H9 (cell line): ENCODE measurements at regions not wholly inside any gene's neighbourhood (a gene's known extent, or its start where the extent isn't known, plus 50 kb on each side); places are given as distances from the start of the nearest gene placed in this dataset.

Source experiments
- DNase-seq: peaks from one replicate; pipeline ENCODE4 v3.0.0-alpha.2; 2017
- H2AFZ ChIP-seq: one replicate; pipeline ENCODE4 v1.6.1; 2013; ENCODE audit warnings: mild to moderate bottlenecking, low read length, control low read depth, moderate library complexity
- H2AK5ac ChIP-seq: 2 replicates; pipeline ENCODE4 v1.6.1; 2013; ENCODE audit warnings: low read length, control low read depth, mixed read lengths; ENCODE audit not compliant: insufficient read length
- H2BK120ac ChIP-seq: one replicate; pipeline ENCODE4 v1.6.1; 2013; ENCODE audit warnings: low read depth, mild to moderate bottlenecking, low read length, control low read depth, inconsistent platforms; ENCODE audit not compliant: poor library complexity, severe bottlenecking
- H2BK12ac ChIP-seq: 2 replicates; pipeline ENCODE4 v1.6.1; 2013; ENCODE audit warnings: low read length, control low read depth, mixed read lengths, low read depth; ENCODE audit not compliant: insufficient read length
- H2BK15ac ChIP-seq: 2 replicates; pipeline ENCODE4 v1.6.1; 2013; ENCODE audit warnings: low read depth, low read length, control low read depth
- H2BK20ac ChIP-seq: one replicate; pipeline ENCODE4 v1.6.1; 2013; ENCODE audit warnings: low read depth, mild to moderate bottlenecking, low read length, control low read depth, inconsistent platforms; ENCODE audit not compliant: poor library complexity, severe bottlenecking
- H2BK5ac ChIP-seq: 2 replicates; pipeline ENCODE4 v1.6.1; 2013; ENCODE audit warnings: low read length, control low read depth, mixed read lengths; ENCODE audit not compliant: insufficient read length
- H3K14ac ChIP-seq: 2 replicates; pipeline ENCODE4 v1.6.1; 2013; ENCODE audit warnings: low read length, control low read depth; ENCODE audit not compliant: insufficient read depth
- H3K18ac ChIP-seq: 2 replicates; pipeline ENCODE4 v1.6.1; 2013; ENCODE audit warnings: low read depth, mild to moderate bottlenecking, mixed read lengths, low read length, control low read depth; ENCODE audit not compliant: insufficient read length
- H3K23ac ChIP-seq: 2 replicates; pipeline ENCODE4 v1.6.1; 2013; ENCODE audit warnings: low read length, control low read depth, mixed read lengths, low read depth; ENCODE audit not compliant: insufficient read length
- H3K23me2 ChIP-seq: 2 replicates; pipeline ENCODE4 v1.6.1; 2013; ENCODE audit warnings: low read depth, mild to moderate bottlenecking, mixed read lengths, low read length, control low read depth; ENCODE audit not compliant: insufficient read length, poor library complexity, severe bottlenecking
- H3K27ac ChIP-seq: 2 replicates; pipeline ENCODE4 v1.5.1; 2013; ENCODE audit warnings: low read length, control low read depth, mixed read lengths, low read depth; ENCODE audit not compliant: insufficient read length
- H3K27me3 ChIP-seq: 2 replicates; pipeline ENCODE4 v1.6.1; 2013; ENCODE audit warnings: low read length, control low read depth, inconsistent platforms; ENCODE audit not compliant: insufficient read depth
- H3K4ac ChIP-seq: 2 replicates; pipeline ENCODE4 v1.6.1; 2013; ENCODE audit warnings: low read depth, mild to moderate bottlenecking, control low read depth, inconsistent platforms, low read length, moderate library complexity
- H3K4me1 ChIP-seq: 2 replicates; pipeline ENCODE4 v1.6.1; 2013; ENCODE audit warnings: low read length, control low read depth, inconsistent platforms; ENCODE audit not compliant: insufficient read depth
- H3K4me2 ChIP-seq: 2 replicates; pipeline ENCODE4 v1.6.1; 2013; ENCODE audit warnings: low read length, control low read depth, mixed read lengths; ENCODE audit not compliant: insufficient read length, insufficient read depth
- H3K56ac ChIP-seq: 2 replicates; pipeline ENCODE4 v1.6.1; 2013; ENCODE audit warnings: low read depth, mild to moderate bottlenecking, mixed read lengths, low read length, control low read depth; ENCODE audit not compliant: insufficient read length
- H3K79me1 ChIP-seq: 2 replicates; pipeline ENCODE4 v1.6.1; 2013; ENCODE audit warnings: low read depth, mild to moderate bottlenecking, moderate library complexity, low read length, control low read depth, inconsistent platforms; ENCODE audit not compliant: insufficient read depth, poor library complexity, severe bottlenecking
- H3K79me2 ChIP-seq: 2 replicates; pipeline ENCODE4 v1.6.1; 2013; ENCODE audit warnings: low read length, control low read depth, inconsistent platforms; ENCODE audit not compliant: insufficient read depth
- H3K9ac ChIP-seq: 2 replicates; pipeline ENCODE4 v1.6.1; 2013; ENCODE audit warnings: low read length, control low read depth, mixed read lengths; ENCODE audit not compliant: insufficient read length; ENCODE audit errors: extremely low read depth
- H3K9me3 ChIP-seq: one replicate; pipeline ENCODE4 v1.6.1; 2013; ENCODE audit warnings: low read depth, low read length, inconsistent platforms; ENCODE audit not compliant: control insufficient read depth
- H3T11ph ChIP-seq: one replicate; pipeline ENCODE4 v1.6.1; 2013; ENCODE audit warnings: mild to moderate bottlenecking, low read length, control low read depth, inconsistent platforms
- H4K20me1 ChIP-seq: one replicate; pipeline ENCODE4 v1.6.1; 2013; ENCODE audit not compliant: control insufficient read depth, insufficient read length, insufficient read depth
- H4K5ac ChIP-seq: 2 replicates; pipeline ENCODE4 v1.6.1; 2013; ENCODE audit warnings: low read depth, mild to moderate bottlenecking, mixed read lengths, low read length, control low read depth; ENCODE audit not compliant: insufficient read length
- H4K8ac ChIP-seq: replicated peaks from 2 replicates; pipeline ENCODE4 v1.6.1; 2013; ENCODE audit warnings: low read length, control low read depth, mixed read lengths, low read depth; ENCODE audit not compliant: insufficient read length
- H4K91ac ChIP-seq: 2 replicates; pipeline ENCODE4 v1.6.1; 2013; ENCODE audit warnings: low read depth, mild to moderate bottlenecking, moderate library complexity, mixed read lengths, low read length, control low read depth; ENCODE audit not compliant: insufficient read length
- H3K27ac Mint-ChIP-seq, 3 experiments: 2 replicates in 2 of 3; 3 replicates in 1 of 3; pipeline ENCODE4 v1.8.0; 2020 to 2021; ENCODE audit warnings: mixed read lengths in 3 of 3, mild to moderate bottlenecking in 1 of 3, moderate library complexity in 1 of 3
- H3K27me3 Mint-ChIP-seq: 2 replicates; pipeline ENCODE4 v1.8.0; 2021; ENCODE audit warnings: low read depth, mild to moderate bottlenecking, moderate library complexity, mixed read lengths
- H3K36me3 Mint-ChIP-seq, 3 experiments: 2 replicates in 2 of 3; 3 replicates in 1 of 3; pipeline ENCODE4 v1.8.0; 2020 to 2021; ENCODE audit warnings: low read depth in 3 of 3, mixed read lengths in 3 of 3; ENCODE audit not compliant: insufficient read depth in 1 of 3
- H3K4me1 Mint-ChIP-seq, 2 experiments: 2 replicates each; pipeline ENCODE4 v1.8.0; 2020; ENCODE audit warnings: mixed read lengths in 2 of 2
- H3K4me3 Mint-ChIP-seq, 2 experiments: 2 replicates in 1 of 2; 3 replicates in 1 of 2; pipeline ENCODE4 v1.8.0; 2020 to 2021; ENCODE audit warnings: mild to moderate bottlenecking in 2 of 2, mixed read lengths in 2 of 2, moderate library complexity in 1 of 2
- H3K9me3 Mint-ChIP-seq, 2 experiments: 2 replicates in 1 of 2; 3 replicates in 1 of 2; pipeline ENCODE4 v1.8.0; 2020; ENCODE audit warnings: mild to moderate bottlenecking in 2 of 2, mixed read lengths in 2 of 2, moderate library complexity in 1 of 2
- CTCF ChIP-seq: fragments of 200-600 bp; sonication (generic); conservative IDR thresholded peaks from 3 replicates; pipeline ENCODE4 v1.8.0; 2021; ENCODE audit warnings: antibody characterized with exemption, mild to moderate bottlenecking
- WGBS: extraction: QIAGEN DNeasy Blood & Tissue Kit; methylation state at CpG from one replicate; pipeline ENCODE4 v1.1.7; 2013; ENCODE audit warnings: missing lambda C conversion rate, low lambda C conversion rate, mixed read lengths; ENCODE audit not compliant: insufficient read length; ENCODE audit errors: extremely low coverage; 5-methylcytosine and 5-hydroxymethylcytosine counted together

DNA sequence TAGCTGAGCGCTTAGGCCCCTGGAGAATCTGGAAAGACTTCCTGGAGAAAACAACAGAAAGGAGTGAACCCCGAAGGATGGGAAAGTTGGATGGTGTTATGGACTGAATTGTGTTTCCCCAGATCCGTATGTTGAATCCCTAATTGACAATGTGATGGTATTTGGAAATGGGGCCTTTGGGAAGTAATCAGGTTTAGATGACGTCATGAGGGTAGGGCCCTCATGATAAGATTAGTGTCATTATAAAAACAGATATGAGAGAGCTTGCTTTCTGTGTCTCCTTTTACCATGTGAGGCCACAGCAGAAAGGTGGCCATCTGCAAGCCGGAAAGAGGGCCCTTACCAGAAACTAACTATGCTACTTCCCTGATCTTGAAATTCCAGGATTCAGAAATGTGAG lies 159.5 kb downstream of the QDPR start:
- Histone ChIP-seq H3K4ac (no peak overlapping the region), H3K79me1 (no peaks in the 10 kb centered on the region), H2BK120ac (no peak overlapping the region), H2AK5ac (no peak overlapping the region), H2AFZ (no peak overlapping the region), H3K27ac (no peak overlapping the region), H3K14ac (no peak overlapping the region), H3K18ac (no peak overlapping the region), H3K56ac (no peak overlapping the region), H3K9me3 (peaks cover 4% of the 10 kb centered on the region), H2BK12ac (no peak overlapping the region), H2BK20ac (no peak overlapping the region), H3K27me3 (no peaks in the 10 kb centered on the region), H4K91ac (no peak overlapping the region), H3K9ac (no peak overlapping the region), H4K20me1 (no peaks in the 10 kb centered on the region), H3T11ph (no peak overlapping the region), H2BK5ac (no peak overlapping the region), H3K23ac (no peak overlapping the region), H3K4me2 (no peak overlapping the region), H3K23me2 (no peaks in the 10 kb centered on the region), H4K5ac (no peak overlapping the region), H3K4me1 (no peaks in the 10 kb centered on the region), H3K79me2 (no peaks in the 10 kb centered on the region), H2BK15ac (no peak overlapping the region), H4K8ac (no peak overlapping the region)
- H3K4me1 Mint-ChIP-seq: peaks cover 12 to 13% of the 10 kb centered on the region in 2 experiments
- H3K9me3 Mint-ChIP-seq: peaks cover 6 to 16% of the 10 kb centered on the region in 2 experiments; a peak in 4 of 5 replicates
- TF ChIP-seq CTCF: no peak
- H3K4me3 Mint-ChIP-seq: no peak overlapping the region
- H3K36me3 Mint-ChIP-seq: peaks cover 0 to 14% (median 3%) of the 10 kb centered on the region in 3 experiments; a peak in 3 of 7 replicates
- H3K27ac Mint-ChIP-seq: no peak overlapping the region; a peak in 1 of 7 replicates
- no peak for DNase-seq
- no CpG with 5 or more reads among the region's 5 CpGs for WGBS
- H3K27me3 Mint-ChIP-seq: peaks cover 1% of the 10 kb centered on the region
